Psoas muscle (tissue), 7 donors: ENCODE measurements at regions not wholly inside any gene's neighbourhood (a gene's known extent, or its start where the extent isn't known, plus 50 kb on each side); places are given as distances from the start of the nearest gene placed in this dataset.

Experiments used
- ATAC-seq, 4 donors: fragments of 200-7000 bp; cut with Tn5 transposase; one replicate each; pipeline ENCODE4 v1.9.1; 2020; ENCODE audit warnings: moderate library complexity in 3 of 4, mild to moderate bottlenecking in 2 of 4
- DNase-seq, 2 donors: peaks; one replicate each; pipeline ENCODE4 v3.0.0-alpha.2; 2020
- H3K27ac ChIP-seq: fragments of 200-600 bp; one replicate; pipeline ENCODE4 v1.8.0; 2022
- H3K27me3 ChIP-seq, 3 donors: fragments of 200-600 bp in 1 of 3; one replicate each; pipeline versions ENCODE4 v1.6.1 to v1.8.0; 2013 to 2022; ENCODE audit warnings: low read length in 2 of 3, mild to moderate bottlenecking in 2 of 3, moderate library complexity in 1 of 3; ENCODE audit not compliant: insufficient read depth in 3 of 3
- H3K36me3 ChIP-seq, 2 donors: fragments of 200-600 bp in 1 of 2; one replicate each; pipeline versions ENCODE4 v1.6.1 to v1.8.0; 2013 to 2022; ENCODE audit warnings: low read depth in 1 of 2, mild to moderate bottlenecking in 1 of 2, moderate library complexity in 1 of 2; ENCODE audit not compliant: insufficient read depth in 1 of 2
- H3K4me1 ChIP-seq: fragments of 200-600 bp; one replicate; pipeline ENCODE4 v1.8.0; 2022
- H3K4me3 ChIP-seq: fragments of 200-600 bp; one replicate; pipeline ENCODE4 v1.8.0; 2022; ENCODE audit warnings: mild to moderate bottlenecking
- H3K9me3 ChIP-seq: fragments of 200-600 bp; one replicate; pipeline ENCODE4 v1.8.0; 2022
- CTCF ChIP-seq: fragments of 200-600 bp; IDR thresholded peaks from one replicate; pipeline ENCODE4 v1.8.0; 2022; ENCODE audit warnings: antibody characterized with exemption
- WGBS, 3 donors: extraction: QIAGEN DNeasy Blood & Tissue Kit; methylation state at CpG; one replicate each; pipeline versions ENCODE4 v1.1.6 to v1.1.7; 2013; 5-methylcytosine and 5-hydroxymethylcytosine counted together
- intact Hi-C, 2 donors: fragments of 100-400 bp; cut with DNase I; formaldehyde crosslinking; loops; one replicate each; pipeline versions ENCODE4 v1.11.0 to v1.14.2; 2022
- donor health status: healthy with polysubstance abuse.
- donor health status: DM: no; HTN: no; CAD: no; lungs with moderate emphysema.
- donor health status: Bipolar disorder and iron deficiency.
- donor health status: healthy.
- donor health status: DM: yes; HTN: yes; CAD: no.
- donor health status: DM: no; HTN: no; CAD: no.
- donor health status: DM: yes; HTN: yes; CAD: no.

- H3K4me1 ChIP-seq, result peaks cover 5% of the 10 kb centered on the region
- no peak overlapping the region for H3K4me3 ChIP-seq
- no peaks in the 10 kb centered on the region for H3K36me3 ChIP-seq
- intact Hi-C loops, result no loop called here
- no peak for DNase-seq
- H3K9me3 ChIP-seq, result no peaks in the 10 kb centered on the region
- WGBS, 3 donors, result 78 to 82% (median 78%) methylated on average over 4 of the region's 4 CpGs
- TF ChIP-seq CTCF, result no peak
- no peaks in the 10 kb centered on the region for H3K27me3 ChIP-seq
- no peak for ATAC-seq
- no peak overlapping the region for H3K27ac ChIP-seq
Observed at GRCh38 chr6:20314866-20315845, 86.5 kb upstream of the E2F3 start.

- DNase-seq (no peak), ATAC-seq (no peak)
- H3K9me3 ChIP-seq, result no peaks in the 10 kb centered on the region
- no peaks in the 10 kb centered on the region for H3K36me3 ChIP-seq
- H3K27me3 ChIP-seq, result peaks cover 0 to 4% (median 0%) of the 10 kb centered on the region in 3 donors
- H3K4me1 ChIP-seq, result peaks cover 5% of the 10 kb centered on the region
- H3K4me3 ChIP-seq, result no peak overlapping the region
- no peak overlapping the region for H3K27ac ChIP-seq
- TF ChIP-seq CTCF, result no peak
- intact Hi-C loops, result no loop called here
- WGBS, 3 donors, result 83 to 87% (median 87%) methylated on average over 5 of the region's 5 CpGs
Observed at GRCh38 chr6:20317430-20317829, 84.2 kb upstream of the E2F3 start.

GRCh38 chr6:20318851-20319387 is 82.8 kb upstream of the E2F3 start:
- DNase-seq (no peak), ATAC-seq (no peak)
- Histone ChIP-seq H3K27ac (no peak overlapping the region), H3K27me3 (peaks cover 0 to 4% (median 0%) of the 10 kb centered on the region in 3 donors), H3K4me3 (no peak overlapping the region), H3K4me1 (peaks cover 5% of the 10 kb centered on the region), H3K9me3 (no peaks in the 10 kb centered on the region), H3K36me3 (no peaks in the 10 kb centered on the region)
- WGBS, 3 donors, result 96 to 97% (median 96%) methylated on average over 31 to 37 of the region's 37 CpGs
- intact Hi-C loops, result no loop called here
- TF ChIP-seq CTCF, result no peak

GRCh38 chr6:20319520-20320357 is 81.9 kb upstream of the E2F3 start:
- no peaks in the 10 kb centered on the region for H3K36me3 ChIP-seq
- TF ChIP-seq CTCF, result no peak
- ATAC-seq (peak in 1 of 4 donors; percentile 53), DNase-seq (peak; percentile 20 to 58)
- H3K27me3 ChIP-seq, result peaks cover 0 to 4% (median 0%) of the 10 kb centered on the region in 3 donors
- no peak overlapping the region for H3K27ac ChIP-seq
- H3K4me3 ChIP-seq, result no peak overlapping the region
- peaks cover 2% of the 10 kb centered on the region for H3K4me1 ChIP-seq
- intact Hi-C loops, result no loop called here
- H3K9me3 ChIP-seq, result no peaks in the 10 kb centered on the region
- WGBS, 3 donors, result 86 to 89% (median 88%) methylated on average over 23 of the region's 23 CpGs
